Activated naive CD4-positive, alpha-beta T cell treated with anti-CD3 and anti-CD28 coated beads, Interleukin-2, amount 50 U/mL, for 24 hours (primary cell): ENCODE measurements at regions not wholly inside any gene's neighbourhood (a gene's known extent, or its start where the extent isn't known, plus 50 kb on each side); places are given as distances from the start of the nearest gene placed in this dataset.

Source experiments
- H3K27ac Mint-ChIP-seq: one replicate; pipeline ENCODE4 v1.8.0; 2021; ENCODE audit warnings: mild to moderate bottlenecking, mixed read lengths
- H3K27me3 Mint-ChIP-seq: one replicate; pipeline ENCODE4 v1.8.0; 2021; ENCODE audit warnings: mixed read lengths
- H3K36me3 Mint-ChIP-seq: one replicate; pipeline ENCODE4 v1.8.0; 2021; ENCODE audit warnings: mixed read lengths
- H3K4me1 Mint-ChIP-seq: one replicate; pipeline ENCODE4 v1.8.0; 2021; ENCODE audit warnings: mixed read lengths
- H3K4me3 Mint-ChIP-seq: one replicate; pipeline ENCODE4 v1.8.0; 2021; ENCODE audit warnings: mild to moderate bottlenecking, mixed read lengths
- H3K9me3 Mint-ChIP-seq: one replicate; pipeline ENCODE4 v1.8.0; 2021; ENCODE audit warnings: mixed read lengths

DNA sequence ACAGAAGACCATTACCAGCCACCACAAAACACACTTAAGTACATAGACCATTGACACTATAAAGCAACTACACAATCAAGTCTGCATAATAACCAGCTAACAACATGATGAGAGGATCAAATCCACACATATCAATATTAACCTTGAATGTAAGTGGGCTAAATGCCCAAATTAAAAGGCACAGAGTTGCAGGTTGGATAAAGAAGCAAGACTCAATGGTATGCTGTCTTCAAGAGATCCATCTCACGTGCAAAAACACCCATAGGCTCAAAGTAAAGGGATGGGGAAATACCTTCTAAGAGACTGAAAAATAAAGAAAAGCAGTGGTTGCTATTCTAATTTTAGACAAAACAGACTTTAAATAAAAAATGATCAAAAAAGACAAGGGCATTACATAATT is 113.6 kb upstream of the CD180 start:
- Mint-ChIP-seq H3K4me3 (no peak overlapping the region), H3K27me3 (no peaks in the 10 kb centered on the region), H3K36me3 (no peaks in the 10 kb centered on the region), H3K27ac (no peak overlapping the region), H3K4me1 (peaks cover 17% of the 10 kb centered on the region), H3K9me3 (no peaks in the 10 kb centered on the region)

DNA sequence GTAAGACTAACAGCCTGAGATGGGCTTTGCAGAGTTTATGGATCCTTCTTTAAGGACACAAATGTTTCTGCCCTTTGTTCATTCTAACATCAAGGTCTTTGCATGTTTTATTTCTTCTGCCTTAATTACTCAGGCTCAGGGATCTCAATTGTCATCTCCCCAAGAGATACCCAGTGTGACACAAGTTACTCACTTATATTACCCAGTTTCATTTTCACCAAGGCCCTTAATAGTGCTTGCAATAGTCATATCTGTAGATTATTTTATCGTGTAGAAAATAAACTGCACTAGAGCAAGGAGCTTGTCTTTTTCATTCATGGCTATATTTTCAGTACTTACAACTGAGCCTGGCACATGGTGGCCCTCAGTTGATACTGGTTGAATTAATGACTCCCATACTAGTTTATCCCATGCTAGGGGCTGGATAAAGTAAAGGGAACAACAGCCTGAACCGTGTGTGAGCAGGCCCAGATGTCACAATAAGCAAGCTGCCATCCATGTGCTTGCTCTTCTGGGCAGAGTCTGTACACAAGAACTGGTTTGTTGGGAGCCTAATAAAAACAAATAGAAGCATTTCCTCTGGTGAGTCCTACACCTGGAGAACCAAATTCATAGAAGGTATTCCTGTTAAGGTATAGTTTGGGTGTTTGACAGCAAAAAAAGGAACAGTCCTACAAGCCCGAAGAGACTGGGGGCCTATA is 112.5 kb upstream of the CD180 start:
- no peaks in the 10 kb centered on the region for H3K36me3 Mint-ChIP-seq

GRCh38 chr5:67306965-67307607 is 110.5 kb upstream of the CD180 start:
- Mint-ChIP-seq H3K4me1 (peaks cover 17% of the 10 kb centered on the region), H3K4me3 (no peak overlapping the region), H3K27me3 (no peaks in the 10 kb centered on the region), H3K27ac (no peak overlapping the region), H3K9me3 (no peaks in the 10 kb centered on the region), H3K36me3 (no peaks in the 10 kb centered on the region)

More for the DNA sequence above, 112.5 kb upstream of the CD180 start:
- H3K4me1 Mint-ChIP-seq = peaks cover 17% of the 10 kb centered on the region
- no peak overlapping the region for H3K27ac Mint-ChIP-seq
- H3K27me3 Mint-ChIP-seq = no peaks in the 10 kb centered on the region
- H3K4me3 Mint-ChIP-seq = no peak overlapping the region
- no peaks in the 10 kb centered on the region for H3K9me3 Mint-ChIP-seq

DNA sequence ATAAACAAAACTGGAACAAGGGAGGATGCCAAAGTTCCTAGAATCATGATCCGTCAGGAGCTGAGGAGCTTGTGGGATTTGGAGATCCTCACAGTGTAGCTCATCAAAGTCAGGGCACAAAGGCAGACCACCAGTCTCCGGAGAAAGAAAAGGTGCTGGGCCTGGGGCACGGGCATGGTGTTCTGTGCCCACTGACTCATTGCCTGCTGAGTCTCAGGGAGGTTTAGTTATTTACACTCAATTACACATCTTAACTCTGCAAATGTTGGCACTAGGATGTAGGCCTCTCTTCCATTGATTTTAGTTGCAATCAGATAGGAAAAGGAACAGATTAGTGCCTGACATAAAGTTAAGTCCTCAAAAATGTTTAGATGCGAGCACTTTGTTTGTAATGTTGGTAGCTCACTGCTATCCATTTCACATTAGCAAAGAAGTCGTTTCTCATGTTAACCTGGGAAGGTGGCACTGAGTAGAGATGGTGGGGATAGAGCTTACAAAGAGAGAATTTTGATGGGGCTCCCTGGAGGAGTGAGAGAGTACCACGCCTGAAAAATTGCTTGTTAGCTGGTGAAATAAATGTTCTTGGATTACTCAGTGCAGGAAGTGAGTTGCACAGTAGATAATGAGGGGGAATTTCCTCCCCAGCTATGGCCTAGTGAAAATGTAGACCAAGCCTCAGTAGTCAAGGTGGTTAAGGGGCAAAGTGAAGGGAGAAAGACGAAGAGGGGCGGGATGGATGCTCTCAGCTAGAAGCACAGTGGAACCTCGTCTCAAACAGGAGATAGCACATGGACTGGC is 109.5 kb upstream of the CD180 start:
- H3K27ac Mint-ChIP-seq = no peak overlapping the region
- H3K9me3 Mint-ChIP-seq = no peaks in the 10 kb centered on the region
- no peaks in the 10 kb centered on the region for H3K27me3 Mint-ChIP-seq
- peaks cover 17% of the 10 kb centered on the region for H3K4me1 Mint-ChIP-seq
- H3K4me3 Mint-ChIP-seq = no peak overlapping the region
- H3K36me3 Mint-ChIP-seq = no peaks in the 10 kb centered on the region

DNA sequence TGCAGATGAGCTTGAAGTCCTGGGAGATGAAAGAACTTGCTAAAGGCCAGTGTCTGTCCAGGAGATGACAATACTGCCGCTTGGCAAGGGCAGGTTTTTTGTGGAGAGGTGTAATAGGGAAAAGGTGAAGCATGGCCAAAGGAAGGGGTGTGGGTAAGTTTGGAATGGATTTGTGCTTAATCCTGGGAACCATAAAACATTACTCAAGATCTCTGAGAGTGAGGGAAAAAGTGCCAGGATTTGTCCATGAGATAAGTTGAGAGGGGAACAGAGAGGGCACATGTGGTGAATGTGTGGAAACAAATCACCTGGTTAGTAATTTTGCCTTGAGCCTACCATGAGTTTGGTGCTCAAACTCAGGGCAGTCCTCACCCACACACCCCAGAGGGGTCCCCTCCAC is 108.8 kb upstream of the CD180 start:
- H3K27ac Mint-ChIP-seq = no peak overlapping the region
- H3K27me3 Mint-ChIP-seq = no peaks in the 10 kb centered on the region
- H3K36me3 Mint-ChIP-seq = no peaks in the 10 kb centered on the region
- H3K4me1 Mint-ChIP-seq = peaks cover 17% of the 10 kb centered on the region
- no peaks in the 10 kb centered on the region for H3K9me3 Mint-ChIP-seq
- H3K4me3 Mint-ChIP-seq = no peak overlapping the region

- Mint-ChIP-seq H3K27me3 (no peaks in the 10 kb centered on the region), H3K4me1 (peaks cover 17% of the 10 kb centered on the region)
Observed at GRCh38 chr5:67303356-67303755, 106.8 kb upstream of the CD180 start.

DNA sequence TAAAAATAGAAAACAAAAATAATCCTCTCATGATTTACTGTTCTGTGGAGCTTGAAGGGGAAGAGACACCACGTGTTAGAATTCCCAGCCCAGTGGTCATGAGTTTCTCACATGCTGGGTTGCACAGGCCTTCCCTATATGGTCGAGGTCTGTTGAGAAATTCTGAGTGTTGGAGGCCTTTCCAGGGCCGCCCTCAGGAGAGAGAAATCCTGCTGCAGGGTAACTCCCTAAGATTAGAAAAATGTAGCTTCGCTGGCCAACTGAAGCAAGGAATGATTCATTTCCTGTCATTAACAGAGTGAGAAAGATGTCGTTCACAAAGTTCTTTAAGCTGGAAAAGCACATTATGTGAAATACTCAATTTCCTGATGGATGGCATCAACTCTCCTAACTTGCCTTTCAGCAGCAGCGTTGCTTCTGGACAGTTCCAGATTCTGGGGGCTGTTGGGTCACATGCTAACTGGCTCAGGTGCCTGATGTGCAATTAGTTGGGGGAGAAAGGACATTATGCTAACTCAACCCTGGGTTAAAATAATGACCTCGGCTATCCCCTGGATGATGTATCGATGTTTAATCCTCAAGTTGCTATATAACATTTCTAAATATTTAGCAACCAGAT is 104.8 kb upstream of the CD180 start:
- peaks cover 4% of the 10 kb centered on the region for H3K4me1 Mint-ChIP-seq
- no peak overlapping the region for H3K27ac Mint-ChIP-seq
- no peak overlapping the region for H3K4me3 Mint-ChIP-seq
- no peaks in the 10 kb centered on the region for H3K27me3 Mint-ChIP-seq
- H3K36me3 Mint-ChIP-seq = no peaks in the 10 kb centered on the region
- no peaks in the 10 kb centered on the region for H3K9me3 Mint-ChIP-seq

More at GRCh38 chr5:67303356-67303755, 106.8 kb upstream of the CD180 start:
- Mint-ChIP-seq H3K36me3 (no peaks in the 10 kb centered on the region), H3K27ac (no peak overlapping the region), H3K9me3 (no peaks in the 10 kb centered on the region), H3K4me3 (no peak overlapping the region)

DNA sequence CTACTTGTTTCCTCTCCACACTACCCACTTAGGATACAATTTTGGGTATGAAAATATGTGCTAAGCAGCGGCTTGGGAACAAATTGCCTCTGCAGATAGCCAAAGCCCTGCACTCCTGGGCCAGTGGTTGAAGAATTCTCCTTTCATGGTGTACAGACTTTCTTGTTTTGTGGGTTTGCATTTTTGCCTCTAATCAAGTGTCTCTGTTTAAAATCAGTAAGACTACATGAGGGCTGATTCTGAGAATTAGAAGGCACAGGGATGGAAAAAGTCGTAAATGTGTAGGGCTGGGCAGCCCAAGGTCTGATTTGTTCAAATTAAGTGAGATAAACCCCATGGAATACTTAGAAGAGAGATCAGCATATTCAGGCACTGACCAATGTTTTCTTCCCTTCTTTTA is 103.7 kb upstream of the CD180 start:
- Mint-ChIP-seq H3K36me3 (no peaks in the 10 kb centered on the region), H3K27me3 (no peaks in the 10 kb centered on the region), H3K27ac (no peak overlapping the region), H3K9me3 (no peaks in the 10 kb centered on the region), H3K4me3 (no peak overlapping the region), H3K4me1 (no peaks in the 10 kb centered on the region)

DNA sequence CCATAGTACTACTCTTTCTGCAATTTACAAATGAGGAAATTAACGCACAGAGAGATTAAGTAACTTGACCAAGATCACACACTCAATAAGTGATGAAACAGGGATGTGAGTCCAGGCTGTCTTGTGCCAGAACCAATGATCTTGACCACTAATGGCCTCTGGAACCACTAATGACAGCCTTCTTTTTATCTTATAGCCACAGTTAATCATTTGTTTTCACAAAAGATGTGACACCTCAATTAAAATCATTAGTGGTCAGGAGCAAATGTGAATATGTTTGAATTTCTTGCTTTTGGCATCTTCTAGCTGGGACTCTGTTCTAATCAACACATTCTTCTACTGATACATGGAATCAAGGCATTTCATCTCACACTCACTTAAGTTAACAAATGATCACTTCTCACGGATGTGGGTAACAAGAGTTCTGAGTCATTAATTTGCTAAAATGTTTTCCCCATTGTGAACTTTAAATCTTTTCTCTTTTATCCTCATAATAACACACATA is 102.7 kb upstream of the CD180 start:
- no peaks in the 10 kb centered on the region for H3K27me3 Mint-ChIP-seq
- no peaks in the 10 kb centered on the region for H3K9me3 Mint-ChIP-seq
- no peak overlapping the region for H3K4me3 Mint-ChIP-seq
- no peaks in the 10 kb centered on the region for H3K4me1 Mint-ChIP-seq
- no peaks in the 10 kb centered on the region for H3K36me3 Mint-ChIP-seq
- H3K27ac Mint-ChIP-seq = no peak overlapping the region

- Mint-ChIP-seq H3K27ac (no peak overlapping the region), H3K4me1 (no peaks in the 10 kb centered on the region), H3K4me3 (no peak overlapping the region), H3K9me3 (no peaks in the 10 kb centered on the region), H3K27me3 (no peaks in the 10 kb centered on the region), H3K36me3 (no peaks in the 10 kb centered on the region)
Observed at GRCh38 chr5:67297802-67298532, 101.4 kb upstream of the CD180 start.

DNA sequence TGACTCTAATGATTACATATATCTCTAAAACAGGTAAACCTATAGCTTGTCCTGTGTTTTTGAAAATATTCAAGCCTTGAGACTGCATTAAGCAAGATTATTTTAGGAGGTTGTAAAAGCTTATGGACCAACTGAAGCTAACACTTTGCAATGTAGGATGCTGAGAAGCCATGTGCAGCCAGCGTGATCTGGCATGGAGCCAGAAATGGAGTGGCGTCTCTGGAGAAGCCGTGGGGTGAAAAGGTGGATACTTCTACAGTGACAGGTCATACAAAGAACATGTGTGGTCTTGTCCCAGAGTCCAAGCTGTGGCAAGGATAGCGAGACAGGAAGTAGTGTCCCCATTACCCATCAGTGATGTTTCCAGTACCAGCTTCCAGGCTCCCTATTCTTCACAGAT is 100.8 kb upstream of the CD180 start:
- H3K9me3 Mint-ChIP-seq = no peaks in the 10 kb centered on the region
- no peak overlapping the region for H3K27ac Mint-ChIP-seq
- no peaks in the 10 kb centered on the region for H3K27me3 Mint-ChIP-seq
- no peak overlapping the region for H3K4me3 Mint-ChIP-seq
- no peaks in the 10 kb centered on the region for H3K4me1 Mint-ChIP-seq
- no peaks in the 10 kb centered on the region for H3K36me3 Mint-ChIP-seq

DNA sequence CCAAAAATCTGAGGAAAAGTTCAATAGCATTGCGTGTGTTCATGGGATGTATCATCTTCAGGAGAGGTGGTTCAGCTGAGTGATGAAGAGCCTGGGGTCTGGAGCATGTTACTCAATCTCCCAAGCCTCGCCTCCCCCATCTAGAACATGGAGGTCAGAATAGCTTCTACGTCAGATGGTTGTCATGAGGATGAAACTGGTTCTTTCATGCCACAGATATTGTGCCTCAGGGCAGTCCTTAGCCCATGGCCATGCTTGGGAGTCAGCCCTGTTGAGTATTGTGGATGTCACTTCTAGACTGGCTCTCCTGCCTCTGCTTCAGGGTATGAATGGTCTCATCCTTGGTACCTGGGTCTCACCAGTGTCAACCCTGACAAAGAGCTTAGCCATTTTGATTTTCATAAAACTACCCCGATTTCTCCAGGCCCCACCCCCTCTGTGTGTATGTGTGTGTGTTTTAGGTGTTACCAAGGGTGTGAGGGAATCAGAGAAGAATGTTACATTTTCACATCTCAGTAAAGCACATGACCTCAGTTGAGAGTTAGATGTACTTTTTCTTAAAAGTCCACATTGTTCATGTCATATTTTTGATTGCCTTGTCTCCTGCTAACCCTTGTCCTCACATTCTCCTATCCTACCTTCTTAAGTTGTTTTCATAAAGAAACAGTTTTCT is 97.8 kb upstream of the CD180 start:
- Mint-ChIP-seq H3K27me3 (peaks cover 1% of the 10 kb centered on the region), H3K4me3 (no peak overlapping the region), H3K9me3 (no peaks in the 10 kb centered on the region), H3K36me3 (no peaks in the 10 kb centered on the region), H3K4me1 (no peaks in the 10 kb centered on the region), H3K27ac (no peak overlapping the region)

GRCh38 chr5:67293226-67293625 is 96.6 kb upstream of the CD180 start:
- H3K36me3 Mint-ChIP-seq = no peaks in the 10 kb centered on the region
- H3K4me3 Mint-ChIP-seq = no peak overlapping the region
- H3K27me3 Mint-ChIP-seq = peaks cover 1% of the 10 kb centered on the region
- no peaks in the 10 kb centered on the region for H3K4me1 Mint-ChIP-seq
- no peaks in the 10 kb centered on the region for H3K9me3 Mint-ChIP-seq
- no peak overlapping the region for H3K27ac Mint-ChIP-seq

GRCh38 chr5:67292201-67292940 is 95.8 kb upstream of the CD180 start:
- peaks cover 1% of the 10 kb centered on the region for H3K27me3 Mint-ChIP-seq
- no peaks in the 10 kb centered on the region for H3K36me3 Mint-ChIP-seq
- H3K27ac Mint-ChIP-seq = no peak overlapping the region
- H3K4me1 Mint-ChIP-seq = no peaks in the 10 kb centered on the region
- H3K9me3 Mint-ChIP-seq = no peaks in the 10 kb centered on the region
- H3K4me3 Mint-ChIP-seq = no peak overlapping the region
